Right cardiac atrium (tissue), 5 donors: ENCODE measurements at regions not wholly inside any gene's neighbourhood (a gene's known extent, or its start where the extent isn't known, plus 50 kb on each side); places are given as distances from the start of the nearest gene placed in this dataset.

Experiments
- ATAC-seq, 2 donors: fragments of 200-7000 bp; cut with Tn5 transposase; one replicate each; pipeline versions ENCODE4 v1.8.0 to v1.9.1; 2020; ENCODE audit warnings: moderate library complexity in 2 of 2, mild to moderate bottlenecking in 1 of 2
- DNase-seq, 3 donors: peaks; one replicate each; pipeline ENCODE4 v3.0.0-alpha.2; 2020
- H3K27ac ChIP-seq: one replicate; pipeline ENCODE4 v1.5.1; 2013; ENCODE audit warnings: mild to moderate bottlenecking, low read length, control low read depth, moderate library complexity
- H3K27me3 ChIP-seq: one replicate; pipeline ENCODE4 v1.6.1; 2013; ENCODE audit not compliant: control insufficient read depth, insufficient read depth
- H3K4me1 ChIP-seq: one replicate; pipeline ENCODE4 v1.6.1; 2013; ENCODE audit warnings: low read length; ENCODE audit not compliant: control insufficient read depth, insufficient read depth
- H3K4me3 ChIP-seq: one replicate; pipeline ENCODE4 v1.5.1; 2013; ENCODE audit warnings: low read length, control low read depth
- H3K9me3 ChIP-seq: one replicate; pipeline ENCODE4 v1.6.1; 2013; ENCODE audit warnings: low read length; ENCODE audit not compliant: control insufficient read depth
- WGBS: extraction: QIAGEN DNeasy Blood & Tissue Kit; methylation state at CpG from one replicate; pipeline ENCODE4 v1.1.7; 2013; 5-methylcytosine and 5-hydroxymethylcytosine counted together
- intact Hi-C, 4 donors: fragments of 100-400 bp; cut with DNase I; formaldehyde crosslinking; loops; one replicate each; pipeline versions ENCODE4 v1.11.0 to v1.14.0; 2022 to 2023
- donor health status: healthy with polysubstance abuse.
- donor health status: DM: no; HTN: yes; CAD: no.
- donor health status: DM: no; HTN: no; CAD: no.
- donor health status: DM: no; HTN: yes; CAD: no; lungs with severe emphysema.
- donor health status: DM: yes; HTN: yes; CAD: no.

- Histone ChIP-seq H3K27me3 (no peaks in the 10 kb centered on the region), H3K4me1 (peaks cover 4% of the 10 kb centered on the region), H3K9me3 (no peaks in the 10 kb centered on the region), H3K27ac (peak overlapping the region; percentile 14), H3K4me3 (no peak overlapping the region)
- ATAC-seq (peak; percentile 41 to 81), DNase-seq (no peak)
- 53% methylated on average over 8 of the region's 8 CpGs for WGBS
- intact Hi-C loops = no loop called here
These were observed 348.9 kb downstream of the UQCRFS1 start for GRCh38 chr19:28864024-28864503.

DNA sequence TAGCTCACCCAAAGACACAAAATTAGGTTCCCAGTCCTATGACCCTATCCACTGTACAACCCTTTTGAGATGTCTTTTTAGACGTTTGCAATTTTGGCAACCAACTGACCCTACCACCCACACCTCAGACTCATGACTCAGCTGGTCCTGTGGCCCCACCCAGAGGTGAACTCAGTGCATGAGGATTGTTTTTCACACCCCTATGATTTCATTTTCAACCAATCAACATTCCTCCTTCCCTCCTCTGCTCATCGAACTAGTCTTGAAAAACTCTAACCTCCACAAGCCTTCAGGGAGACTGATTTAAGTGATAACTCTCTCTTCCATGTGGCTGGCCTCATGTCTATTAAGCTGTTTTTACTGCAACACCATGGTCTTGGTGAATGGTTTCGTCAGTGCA, 350.7 kb downstream of the UQCRFS1 start:
- Histone ChIP-seq H3K4me3 (no peak overlapping the region), H3K4me1 (peaks cover 4% of the 10 kb centered on the region), H3K27me3 (no peaks in the 10 kb centered on the region), H3K27ac (no peak overlapping the region), H3K9me3 (no peaks in the 10 kb centered on the region)
- 36% methylated on average over 3 of the region's 3 CpGs for WGBS
- intact Hi-C loops = no loop called here
- ATAC-seq (no peak), DNase-seq (no peak)

- H3K4me1 ChIP-seq = peaks cover 4% of the 10 kb centered on the region
- H3K27ac ChIP-seq = no peak overlapping the region
- WGBS = 49% methylated on average over 6 of the region's 6 CpGs
- DNase-seq (no peak), ATAC-seq (no peak)
- H3K9me3 ChIP-seq = no peaks in the 10 kb centered on the region
- H3K27me3 ChIP-seq = no peaks in the 10 kb centered on the region
- intact Hi-C loops = no loop called here
- H3K4me3 ChIP-seq = no peak overlapping the region
These were observed 353.1 kb downstream of the UQCRFS1 start for GRCh38 chr19:28859811-28860210.

DNA sequence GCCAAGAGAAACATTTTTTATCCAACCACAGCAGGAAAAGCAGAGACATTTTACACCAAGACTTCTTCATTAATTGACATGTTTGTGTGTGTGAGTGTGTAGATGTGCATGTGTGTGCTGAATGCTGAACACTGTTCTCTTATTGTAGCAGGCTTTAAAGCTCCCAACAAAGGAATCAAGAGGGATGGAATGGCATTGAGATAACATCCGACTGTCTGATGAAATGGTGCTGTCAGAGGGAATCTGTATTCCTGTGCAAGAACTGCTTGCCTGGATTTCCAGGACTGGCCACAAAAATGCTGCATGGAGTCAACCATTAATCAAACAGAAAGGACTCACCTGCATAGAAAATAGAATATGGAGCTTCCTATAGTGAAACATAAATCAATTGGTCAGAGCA, 354.0 kb downstream of the UQCRFS1 start:
- ATAC-seq = no peak
- 36% methylated on average over 1 of the region's 1 CpG for WGBS
- Histone ChIP-seq H3K4me3 (no peak overlapping the region), H3K27ac (no peak overlapping the region), H3K4me1 (peaks cover 2% of the 10 kb centered on the region), H3K27me3 (no peaks in the 10 kb centered on the region), H3K9me3 (no peaks in the 10 kb centered on the region)
- intact Hi-C loops = no loop called here
- no peak for DNase-seq

DNA sequence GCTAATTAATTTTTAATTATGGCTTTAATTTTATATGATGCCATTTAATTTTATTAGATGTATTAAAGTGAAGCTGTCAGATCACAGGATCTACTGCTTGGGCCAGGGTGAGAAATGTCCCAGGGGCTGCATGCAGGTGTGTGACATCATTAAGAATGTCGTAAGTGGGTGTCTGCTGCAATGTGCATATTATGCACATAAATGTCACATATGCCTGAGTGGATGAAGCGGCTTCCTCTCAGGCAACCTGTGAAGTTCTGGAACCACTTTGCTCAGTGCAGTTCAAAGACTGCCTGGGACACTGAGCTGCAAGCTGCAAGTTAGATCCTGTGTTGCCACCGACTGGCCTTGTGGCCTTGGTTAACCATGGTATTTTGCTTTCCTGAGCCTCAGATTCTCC, 355.0 kb downstream of the UQCRFS1 start:
- ATAC-seq (no peak), DNase-seq (no peak)
- intact Hi-C loops = no loop called here
- Histone ChIP-seq H3K27me3 (no peaks in the 10 kb centered on the region), H3K9me3 (no peaks in the 10 kb centered on the region), H3K4me1 (no peaks in the 10 kb centered on the region), H3K27ac (no peak overlapping the region), H3K4me3 (no peak overlapping the region)
- WGBS = 74% methylated on average over 3 of the region's 3 CpGs

DNA sequence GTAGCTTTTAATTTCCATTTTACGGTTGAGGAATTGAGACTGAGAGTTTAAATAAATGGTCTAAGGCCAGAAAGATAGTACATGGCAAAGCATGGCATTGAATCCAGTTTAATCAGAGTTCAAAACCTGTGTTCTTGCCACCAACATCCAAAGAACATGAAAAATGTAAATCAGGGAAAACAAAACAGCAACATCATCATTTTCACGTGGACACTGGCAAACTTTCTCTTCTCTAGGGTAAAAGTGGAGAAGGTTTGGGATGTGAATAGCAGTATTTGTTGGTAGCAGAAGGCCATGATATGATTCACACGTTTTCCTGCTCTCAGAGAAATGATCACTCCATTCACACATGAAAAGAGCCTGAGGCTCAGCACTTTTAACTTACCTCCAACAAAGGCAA, 357.7 kb downstream of the UQCRFS1 start:
- H3K27me3 ChIP-seq = peaks cover 4% of the 10 kb centered on the region
- no peaks in the 10 kb centered on the region for H3K4me1 ChIP-seq
- intact Hi-C loops = no loop called here
- ATAC-seq (no peak), DNase-seq (no peak)
- H3K27ac ChIP-seq = no peak overlapping the region
- WGBS = 61% methylated on average over 3 of the region's 3 CpGs
- H3K9me3 ChIP-seq = no peaks in the 10 kb centered on the region
- no peak overlapping the region for H3K4me3 ChIP-seq

DNA sequence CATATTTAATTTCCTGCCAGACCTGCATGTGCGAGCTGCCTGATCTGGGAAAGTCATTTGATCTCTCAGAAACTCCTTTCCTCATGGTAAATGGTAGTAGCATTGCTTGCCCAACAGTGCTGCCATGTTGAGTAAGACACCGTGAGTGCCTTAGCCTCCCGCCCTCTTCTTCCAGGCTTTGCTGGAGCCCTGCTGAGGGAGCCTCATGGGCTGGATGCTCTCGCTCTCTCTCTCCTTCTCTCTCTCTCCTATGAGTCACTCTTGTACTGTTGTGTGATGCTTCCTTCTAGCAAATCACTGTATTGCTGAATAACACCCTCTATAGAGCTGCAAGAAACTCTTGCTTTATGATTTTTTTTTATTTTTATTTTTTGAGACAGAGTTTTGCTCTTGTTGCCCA, 365.5 kb downstream of the UQCRFS1 start:
- peaks cover 4% of the 10 kb centered on the region for H3K27me3 ChIP-seq
- 71% methylated on average over 4 of the region's 4 CpGs for WGBS
- H3K27ac ChIP-seq = no peak overlapping the region
- ATAC-seq (no peak), DNase-seq (no peak)
- no peaks in the 10 kb centered on the region for H3K9me3 ChIP-seq
- H3K4me3 ChIP-seq = no peak overlapping the region
- no peaks in the 10 kb centered on the region for H3K4me1 ChIP-seq
- intact Hi-C loops = no loop called here

DNA sequence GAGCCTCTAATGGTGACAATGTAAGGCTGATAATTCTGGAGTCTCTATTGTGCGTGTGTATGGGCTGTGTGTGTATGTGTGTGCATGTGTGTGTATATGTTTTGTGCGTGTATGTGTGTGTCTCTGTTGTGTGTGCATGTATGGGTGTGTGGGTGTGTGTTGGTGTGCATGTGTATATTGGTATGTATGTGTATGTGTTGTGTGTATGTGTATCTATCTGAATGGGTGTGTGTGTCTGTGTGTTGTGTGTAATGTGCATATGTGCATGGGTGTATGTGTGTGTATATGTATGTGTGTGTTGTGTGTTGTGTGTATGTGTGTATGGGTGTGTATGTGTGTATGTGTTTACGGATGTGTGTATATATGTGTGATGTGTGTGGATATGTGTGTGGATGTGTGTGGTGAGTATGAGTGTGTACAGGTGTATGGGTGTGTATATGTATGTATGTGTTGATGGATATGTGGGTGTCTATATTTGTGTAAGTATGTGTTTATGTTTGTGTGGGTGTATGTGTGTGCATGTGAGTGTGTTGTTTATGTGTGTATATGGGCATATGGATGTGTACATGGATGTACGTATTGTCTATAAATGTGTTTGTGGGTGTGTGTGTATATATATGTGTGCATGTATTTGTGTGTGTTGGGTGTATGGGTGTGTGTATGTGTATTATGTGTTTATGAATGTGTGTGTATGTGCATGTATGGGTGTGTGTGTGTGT, 366.7 kb downstream of the UQCRFS1 start:
- H3K27ac ChIP-seq = no peak overlapping the region
- ATAC-seq = no peak
- H3K27me3 ChIP-seq = peaks cover 4% of the 10 kb centered on the region
- H3K4me1 ChIP-seq = no peaks in the 10 kb centered on the region
- no peak for DNase-seq
- WGBS = 91% methylated on average over 4 of the region's 4 CpGs
- no peak overlapping the region for H3K4me3 ChIP-seq
- intact Hi-C loops = no loop called here
- H3K9me3 ChIP-seq = no peaks in the 10 kb centered on the region

GRCh38 chr19:28843761-28844492, 369.0 kb downstream of the UQCRFS1 start:
- ATAC-seq = no peak
- Histone ChIP-seq H3K4me1 (no peaks in the 10 kb centered on the region), H3K9me3 (no peaks in the 10 kb centered on the region), H3K4me3 (no peak overlapping the region), H3K27me3 (no peaks in the 10 kb centered on the region), H3K27ac (no peak overlapping the region)
- WGBS = 73% methylated on average over 6 of the region's 6 CpGs
- intact Hi-C loops = no loop called here
- no peak for DNase-seq

DNA sequence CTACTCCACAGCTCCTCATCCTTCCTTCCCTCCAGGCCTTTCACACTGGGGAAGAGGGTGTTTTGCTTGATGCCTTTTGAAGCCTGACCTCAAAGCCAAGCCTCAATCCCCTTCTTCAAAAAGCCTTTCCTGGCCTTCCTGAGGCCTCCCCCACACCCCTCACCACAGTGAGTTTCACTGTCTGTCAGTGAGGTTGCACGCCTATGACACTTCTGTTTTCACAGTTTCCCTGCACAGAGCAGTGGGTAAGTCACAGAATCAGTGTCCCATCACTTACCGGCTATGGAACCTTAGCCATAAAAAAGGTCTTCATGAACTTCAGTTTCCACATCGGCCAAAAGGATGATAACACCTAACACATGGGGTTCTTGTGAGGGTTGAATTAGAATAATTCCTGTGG, 371.4 kb downstream of the UQCRFS1 start:
- ATAC-seq = no peak
- DNase-seq = no peak
- Histone ChIP-seq H3K27ac (no peak overlapping the region), H3K4me3 (no peak overlapping the region), H3K27me3 (no peaks in the 10 kb centered on the region), H3K9me3 (no peaks in the 10 kb centered on the region), H3K4me1 (no peaks in the 10 kb centered on the region)
- intact Hi-C loops = no loop called here
- 87% methylated on average over 3 of the region's 3 CpGs for WGBS

DNA sequence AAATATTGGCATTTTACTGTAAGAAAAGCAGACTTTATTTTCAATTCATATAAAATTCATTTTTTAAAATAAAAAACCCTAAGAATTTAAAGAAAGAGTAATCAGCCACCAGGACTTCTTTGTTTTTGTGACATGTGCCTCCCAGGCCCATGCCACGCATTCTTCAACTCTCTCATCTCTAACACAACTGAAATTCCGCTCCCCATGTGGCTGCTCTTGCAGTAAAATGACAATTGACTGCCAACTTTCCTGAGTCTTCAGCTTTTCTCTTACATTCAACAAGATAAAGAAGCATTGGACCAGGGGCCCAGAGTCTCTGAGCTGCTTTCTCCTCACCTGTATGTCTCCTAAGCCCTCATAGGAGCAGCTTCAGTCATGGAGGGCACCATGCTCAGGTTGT, 372.1 kb downstream of the UQCRFS1 start:
- DNase-seq (no peak), ATAC-seq (no peak)
- intact Hi-C loops = no loop called here
- no peaks in the 10 kb centered on the region for H3K9me3 ChIP-seq
- no peak overlapping the region for H3K27ac ChIP-seq
- no peaks in the 10 kb centered on the region for H3K4me1 ChIP-seq
- WGBS = 86% methylated on average over 2 of the region's 2 CpGs
- H3K4me3 ChIP-seq = no peak overlapping the region
- H3K27me3 ChIP-seq = no peaks in the 10 kb centered on the region
